Esophagus squamous epithelium (tissue), 5 donors: ENCODE measurements at regions not wholly inside any gene's neighbourhood (a gene's known extent, or its start where the extent isn't known, plus 50 kb on each side); places are given as distances from the start of the nearest gene placed in this dataset.

Source experiments
- DNase-seq: peaks from one replicate; lab custom pipeline; 2025; lab: John Stamatoyannopoulos, UW
- H3K27ac ChIP-seq, 4 donors: fragments of 200-600 bp; sonication (generic); one replicate each; pipeline ENCODE4 v1.5.1; 2016 to 2019; ENCODE audit warnings: mild to moderate bottlenecking in 1 of 4
- H3K27me3 ChIP-seq, 4 donors: fragments of 200-600 bp; sonication (generic); 1 replicate in 3 of 4; 2 replicates in 1 of 4; pipeline versions ENCODE4 v1.5.1 to v1.6.0; 2017 to 2021; ENCODE audit warnings: antibody characterized with exemption in 1 of 4
- H3K36me3 ChIP-seq, 3 donors: fragments of 200-600 bp; sonication (generic); one replicate each; pipeline ENCODE4 v1.5.1; 2016 to 2019
- H3K4me1 ChIP-seq, 3 donors: fragments of 200-600 bp; sonication (generic); one replicate each; pipeline ENCODE4 v1.5.1; 2017 to 2019
- H3K4me3 ChIP-seq, 4 donors: fragments of 200-600 bp; sonication (generic); 1 replicate in 3 of 4; 2 replicates in 1 of 4; pipeline ENCODE4 v1.5.1; 2016 to 2019; ENCODE audit warnings: mild to moderate bottlenecking in 2 of 4, moderate library complexity in 1 of 4
- H3K9me3 ChIP-seq, 3 donors: fragments of 200-600 bp; sonication (generic); one replicate each; pipeline ENCODE4 v1.5.1; 2016 to 2019
- CTCF ChIP-seq, 6 experiments: fragments of 450-650 bp in 4 of 6; fragments of 200-600 bp in 2 of 6; sonication (generic) in 2 of 6; IDR thresholded peaks; one replicate each; pipeline ENCODE4 v1.5.1; 2016 to 2019; ENCODE audit warnings: antibody characterized with exemption in 6 of 6, mild to moderate bottlenecking in 4 of 6, moderate library complexity in 4 of 6
- POLR2A ChIP-seq, 4 donors: fragments of 450-650 bp; IDR thresholded peaks; one replicate each; pipeline ENCODE4 v1.6.1; 2017; ENCODE audit warnings: antibody characterized with exemption in 4 of 4, mild to moderate bottlenecking in 4 of 4, moderate library complexity in 3 of 4
- WGBS, 2 donors: methylation state at CpG; one replicate each; pipeline ENCODE4 v1.1.5; 2018; 5-methylcytosine and 5-hydroxymethylcytosine counted together
- intact Hi-C: fragments of 100-400 bp; cut with DNase I; formaldehyde crosslinking; loops from one replicate; pipeline ENCODE4 v1.15.0; 2022
- donor health status: DM: yes; HTN: yes; CAD: no.

GRCh38 chr18:5768454-5768853 lies 126.9 kb downstream of the TMEM200C start:
- H3K4me1 ChIP-seq = no peaks in the 10 kb centered on the region
- H3K27me3 ChIP-seq = no peaks in the 10 kb centered on the region
- no peaks in the 10 kb centered on the region for H3K36me3 ChIP-seq
- WGBS, 2 donors = 47 to 53% methylated on average over 5 to 6 of the region's 6 CpGs
- no peaks in the 10 kb centered on the region for H3K9me3 ChIP-seq
- no peak overlapping the region for H3K27ac ChIP-seq
- intact Hi-C loops = no loop called here
- H3K4me3 ChIP-seq = no peak overlapping the region
- no peak for TF ChIP-seq POLR2A (IDR thresholded peaks at IDR 0.05)
- no peak for TF ChIP-seq CTCF (IDR thresholded peaks at IDR 0.05)
- DNase-seq = no peak

GRCh38 chr18:5759194-5759593 lies 136.1 kb downstream of the TMEM200C start:
- intact Hi-C loops = no loop called here
- no peak overlapping the region for H3K27ac ChIP-seq
- DNase-seq = no peak

GRCh38 chr18:5756823-5757222 lies 138.5 kb downstream of the TMEM200C start:
- H3K4me1 ChIP-seq = peaks cover 0 to 6% (median 0%) of the 10 kb centered on the region in 3 donors
- DNase-seq = no peak
- no peak overlapping the region for H3K4me3 ChIP-seq
- no peaks in the 10 kb centered on the region for H3K9me3 ChIP-seq
- 89 to 92% methylated on average over 6 of the region's 6 CpGs for WGBS, 2 donors
- intact Hi-C loops = no loop called here
- no peak for TF ChIP-seq CTCF (IDR thresholded peaks at IDR 0.05)
- TF ChIP-seq POLR2A (IDR thresholded peaks at IDR 0.05) = no peak
- no peaks in the 10 kb centered on the region for H3K36me3 ChIP-seq
- no peak overlapping the region for H3K27ac ChIP-seq
- H3K27me3 ChIP-seq = peaks cover 0 to 11% (median 0%) of the 10 kb centered on the region in 4 donors

More at GRCh38 chr18:5759194-5759593, 136.1 kb downstream of the TMEM200C start:
- peaks cover 0 to 11% (median 0%) of the 10 kb centered on the region in 4 donors for H3K27me3 ChIP-seq
- no peaks in the 10 kb centered on the region for H3K36me3 ChIP-seq
- WGBS, 2 donors = 19 to 22% methylated on average over 4 of the region's 4 CpGs
- H3K4me1 ChIP-seq = peaks cover 0 to 6% (median 0%) of the 10 kb centered on the region in 3 donors
- no peak for TF ChIP-seq CTCF (IDR thresholded peaks at IDR 0.05)
- no peak for TF ChIP-seq POLR2A (IDR thresholded peaks at IDR 0.05)
- H3K9me3 ChIP-seq = no peaks in the 10 kb centered on the region
- no peak overlapping the region for H3K4me3 ChIP-seq

GRCh38 chr18:5747678-5748077 lies 147.6 kb downstream of the TMEM200C start:
- TF ChIP-seq POLR2A (IDR thresholded peaks at IDR 0.05) (no peak), CTCF (IDR thresholded peaks at IDR 0.05) (no peak)
- 40 to 50% methylated on average over 1 of the region's 1 CpG for WGBS, 2 donors
- intact Hi-C loops = no loop called here

GRCh38 chr18:5746844-5747243 lies 148.5 kb downstream of the TMEM200C start:
- no peak for TF ChIP-seq CTCF (IDR thresholded peaks at IDR 0.05)
- TF ChIP-seq POLR2A (IDR thresholded peaks at IDR 0.05) = no peak
- WGBS, 2 donors = 21 to 30% methylated on average over 6 of the region's 6 CpGs
- no peaks in the 10 kb centered on the region for H3K27me3 ChIP-seq
- H3K9me3 ChIP-seq = no peaks in the 10 kb centered on the region
- no peak overlapping the region for H3K27ac ChIP-seq
- no peak for DNase-seq
- no peaks in the 10 kb centered on the region for H3K36me3 ChIP-seq
- intact Hi-C loops = no loop called here
- no peak overlapping the region for H3K4me3 ChIP-seq
- H3K4me1 ChIP-seq = no peaks in the 10 kb centered on the region

More at GRCh38 chr18:5747678-5748077, 147.6 kb downstream of the TMEM200C start:
- no peak for DNase-seq
- Histone ChIP-seq H3K27me3 (no peaks in the 10 kb centered on the region), H3K4me1 (no peaks in the 10 kb centered on the region), H3K9me3 (no peaks in the 10 kb centered on the region), H3K27ac (no peak overlapping the region), H3K4me3 (no peak overlapping the region), H3K36me3 (no peaks in the 10 kb centered on the region)
